Chondrocyte (in vitro differentiated cells): ENCODE measurements at regions not wholly inside any gene's neighbourhood (a gene's known extent, or its start where the extent isn't known, plus 50 kb on each side); places are given as distances from the start of the nearest gene placed in this dataset.
A peak's percentile ranks its signal among the peaks of the same experiment; 100 is the strongest.

Experiments
- DNase-seq: peaks from one replicate; pipeline ENCODE4 v3.0.0; 2021; ENCODE audit warnings: mixed read lengths, low spot score
- H3K27ac Mint-ChIP-seq: one replicate; pipeline ENCODE4 v1.8.0; 2021; ENCODE audit warnings: mild to moderate bottlenecking, moderate library complexity, mixed read lengths; ENCODE audit not compliant: unreplicated experiment
- H3K27me3 Mint-ChIP-seq: 2 replicates; pipeline ENCODE4 v1.8.0; 2021; ENCODE audit warnings: low read depth, mixed read lengths
- H3K36me3 Mint-ChIP-seq: 2 replicates; pipeline ENCODE4 v1.8.0; 2021; ENCODE audit warnings: low read depth, mixed read lengths
- H3K4me1 Mint-ChIP-seq: 2 replicates; pipeline ENCODE4 v1.8.0; 2021; ENCODE audit warnings: low read depth, mild to moderate bottlenecking, mixed read lengths
- H3K4me3 Mint-ChIP-seq: one replicate; pipeline ENCODE4 v1.8.0; 2021; ENCODE audit warnings: mild to moderate bottlenecking, moderate library complexity, mixed read lengths; ENCODE audit not compliant: unreplicated experiment
- H3K9me3 Mint-ChIP-seq: 2 replicates; pipeline ENCODE4 v1.8.0; 2021; ENCODE audit warnings: low read depth, mixed read lengths
- TF ChIP-seq, protein P1 (sequence below): fragments of 200-600 bp; sonication (generic); IDR thresholded peaks from 2 replicates; pipeline ENCODE4 v1.5.0; 2021; ENCODE audit warnings: antibody characterized with exemption, mild to moderate bottlenecking, moderate library complexity

DNA sequence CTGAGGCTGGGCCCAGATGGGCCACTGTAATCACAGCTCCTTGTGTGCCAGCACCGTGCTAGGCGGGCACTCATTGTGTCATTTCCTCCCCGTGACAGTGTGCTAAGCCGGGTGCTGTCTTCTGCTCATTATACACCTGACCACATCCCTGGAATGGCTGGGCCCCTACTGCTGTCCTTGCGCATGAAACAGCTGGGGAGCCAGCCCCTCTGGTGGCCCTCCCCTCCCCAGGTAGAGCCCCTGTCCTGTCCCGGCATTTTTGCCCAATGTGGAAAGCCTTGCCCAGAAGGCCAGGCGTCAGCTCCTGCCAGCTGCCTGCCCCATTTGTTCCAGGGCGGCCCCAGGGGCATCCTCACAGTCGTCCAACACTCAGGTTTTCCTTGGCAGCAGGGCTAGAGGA lies 107.4 kb upstream of the CASZ1 start:
- peaks cover 15% of the 10 kb centered on the region for H3K27me3 Mint-ChIP-seq
- TF ChIP-seq, protein P1, sequence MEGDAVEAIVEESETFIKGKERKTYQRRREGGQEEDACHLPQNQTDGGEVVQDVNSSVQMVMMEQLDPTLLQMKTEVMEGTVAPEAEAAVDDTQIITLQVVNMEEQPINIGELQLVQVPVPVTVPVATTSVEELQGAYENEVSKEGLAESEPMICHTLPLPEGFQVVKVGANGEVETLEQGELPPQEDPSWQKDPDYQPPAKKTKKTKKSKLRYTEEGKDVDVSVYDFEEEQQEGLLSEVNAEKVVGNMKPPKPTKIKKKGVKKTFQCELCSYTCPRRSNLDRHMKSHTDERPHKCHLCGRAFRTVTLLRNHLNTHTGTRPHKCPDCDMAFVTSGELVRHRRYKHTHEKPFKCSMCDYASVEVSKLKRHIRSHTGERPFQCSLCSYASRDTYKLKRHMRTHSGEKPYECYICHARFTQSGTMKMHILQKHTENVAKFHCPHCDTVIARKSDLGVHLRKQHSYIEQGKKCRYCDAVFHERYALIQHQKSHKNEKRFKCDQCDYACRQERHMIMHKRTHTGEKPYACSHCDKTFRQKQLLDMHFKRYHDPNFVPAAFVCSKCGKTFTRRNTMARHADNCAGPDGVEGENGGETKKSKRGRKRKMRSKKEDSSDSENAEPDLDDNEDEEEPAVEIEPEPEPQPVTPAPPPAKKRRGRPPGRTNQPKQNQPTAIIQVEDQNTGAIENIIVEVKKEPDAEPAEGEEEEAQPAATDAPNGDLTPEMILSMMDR = no peak
- peak; percentile 60 for DNase-seq
- H3K36me3 Mint-ChIP-seq = no peaks in the 10 kb centered on the region
- no peak overlapping the region for H3K4me3 Mint-ChIP-seq
- H3K4me1 Mint-ChIP-seq = peaks cover 4% of the 10 kb centered on the region
- H3K27ac Mint-ChIP-seq = no peak overlapping the region
- H3K9me3 Mint-ChIP-seq = no peaks in the 10 kb centered on the region

DNA sequence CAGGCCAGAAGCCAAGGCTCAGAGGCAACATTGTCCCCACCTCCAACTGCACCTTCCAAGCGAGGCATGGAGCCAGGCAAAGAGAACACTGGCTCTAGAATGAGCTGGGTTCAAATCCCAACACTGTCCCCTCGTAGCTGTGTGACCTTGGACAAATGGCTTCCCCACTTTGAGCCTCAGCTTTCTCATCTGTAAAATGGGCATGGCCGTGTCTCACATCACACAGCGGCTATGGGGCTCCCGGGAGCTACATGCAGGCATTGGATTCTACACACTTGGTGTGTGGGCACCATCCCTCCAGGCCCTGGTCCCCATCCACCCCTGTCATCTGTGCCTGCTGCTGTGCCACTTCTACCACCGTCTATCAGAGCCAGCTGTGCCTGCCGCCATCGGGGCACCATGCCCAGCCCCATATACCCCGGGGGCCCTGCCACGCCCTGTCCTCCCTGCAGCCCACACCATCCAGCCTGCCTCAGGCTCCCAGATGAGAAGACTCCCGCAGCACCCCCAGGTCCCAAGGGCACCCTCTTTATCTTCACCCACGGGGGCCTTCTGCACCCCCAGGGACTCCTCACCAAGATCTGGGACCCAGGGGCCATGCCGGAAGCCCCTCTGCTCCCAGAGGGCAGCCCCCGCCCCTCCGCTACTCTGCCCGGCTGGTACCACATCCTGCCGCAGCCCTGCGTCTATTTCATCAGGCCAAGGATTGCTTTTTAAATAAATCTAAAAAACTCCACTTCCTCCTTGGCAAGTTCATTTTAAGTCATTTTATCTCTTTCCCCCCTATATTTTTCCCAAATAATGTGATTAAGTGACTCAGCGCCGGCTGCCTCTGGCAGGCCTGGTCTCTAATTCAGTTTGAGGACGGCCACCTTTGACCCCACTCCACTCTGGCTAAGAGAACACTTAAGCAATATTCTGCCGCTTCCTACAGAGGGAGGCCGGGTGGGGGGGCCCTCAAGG lies 107.8 kb upstream of the TARDBP start:
- TF ChIP-seq, protein P1 = no peak
- Mint-ChIP-seq H3K4me1 (peaks cover 4% of the 10 kb centered on the region), H3K27me3 (peaks cover 15% of the 10 kb centered on the region), H3K9me3 (no peaks in the 10 kb centered on the region), H3K27ac (no peak overlapping the region), H3K36me3 (no peaks in the 10 kb centered on the region), H3K4me3 (no peak overlapping the region)
- peak; percentile 79 for DNase-seq

DNA sequence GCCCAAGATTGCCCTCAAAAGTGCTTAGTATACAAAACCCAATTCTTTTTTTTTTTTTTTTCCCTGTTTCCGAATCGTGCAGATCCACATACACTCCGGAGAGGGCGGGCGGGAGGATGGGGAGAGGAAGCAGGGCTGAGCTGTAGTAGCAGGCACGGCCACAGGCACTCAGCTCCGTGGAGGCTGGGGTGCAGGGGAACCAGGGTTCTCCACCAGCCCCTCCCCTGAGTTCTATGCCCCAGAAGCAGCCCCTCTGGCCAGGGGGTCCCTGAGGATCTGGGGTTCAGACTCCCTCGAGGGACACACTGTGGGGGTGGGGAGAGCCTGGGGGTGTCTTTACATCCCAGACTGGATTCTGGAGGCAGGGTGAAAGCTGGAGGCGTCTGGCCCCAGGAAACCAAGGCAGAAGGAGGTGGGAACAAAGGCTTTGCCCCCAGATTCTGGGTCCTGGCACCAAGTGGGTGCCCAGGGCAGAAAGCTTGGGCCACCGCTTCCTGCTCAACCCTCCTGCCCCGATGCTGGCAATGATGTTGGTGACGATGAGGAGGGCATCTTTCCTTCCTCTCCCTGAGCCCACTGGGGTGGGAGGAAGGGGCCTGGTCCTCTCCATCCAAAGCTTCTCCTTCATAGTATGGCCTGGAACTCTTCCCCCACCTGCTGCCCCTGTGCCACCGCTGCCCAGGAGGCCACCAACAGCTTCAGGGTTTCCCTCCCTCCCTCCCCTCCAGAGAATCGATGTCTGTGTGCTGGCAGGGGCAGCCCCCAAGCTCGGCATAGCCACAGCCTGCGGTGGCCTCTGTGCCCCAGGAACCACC lies 106.4 kb upstream of the TARDBP start:
- Mint-ChIP-seq H3K27ac (no peak overlapping the region), H3K4me3 (no peak overlapping the region), H3K36me3 (no peaks in the 10 kb centered on the region), H3K9me3 (no peaks in the 10 kb centered on the region), H3K27me3 (peaks cover 15% of the 10 kb centered on the region), H3K4me1 (no peaks in the 10 kb centered on the region)
- DNase-seq = peak; percentile 51
- TF ChIP-seq, protein P1 = no peak

DNA sequence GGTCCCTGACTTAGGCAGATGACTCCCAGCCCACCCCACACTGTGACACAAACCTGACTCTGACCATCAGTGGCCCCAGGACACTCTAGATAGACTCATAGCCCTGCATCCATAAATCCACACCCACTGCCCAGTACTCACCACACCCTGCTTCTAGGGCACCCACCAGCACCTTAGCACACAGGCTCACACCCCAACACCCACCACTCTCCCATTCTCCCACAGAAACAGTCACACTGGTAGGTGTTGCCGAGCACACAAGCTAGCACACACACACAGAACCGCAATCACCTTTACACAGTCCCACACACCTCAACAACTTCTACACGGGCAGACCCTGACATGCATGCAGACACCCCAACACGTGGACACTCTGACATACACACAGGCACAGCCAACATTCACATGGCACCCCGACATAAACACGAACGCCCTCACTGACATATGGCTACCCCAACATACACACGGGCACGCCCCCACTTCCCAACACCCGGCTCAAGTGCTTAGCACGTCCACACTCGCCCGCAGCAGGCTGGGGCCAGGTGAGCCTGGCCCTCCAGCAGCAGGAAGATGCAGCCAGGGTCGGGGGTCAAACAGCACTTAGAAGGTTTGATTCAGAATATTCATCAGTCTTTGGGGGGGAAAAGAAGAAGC lies 105.5 kb upstream of the TARDBP start:
- peak; percentile 68 for DNase-seq
- no peak overlapping the region for H3K27ac Mint-ChIP-seq
- H3K4me1 Mint-ChIP-seq = no peaks in the 10 kb centered on the region
- TF ChIP-seq, protein P1 = no peak
- no peak overlapping the region for H3K4me3 Mint-ChIP-seq
- H3K27me3 Mint-ChIP-seq = peaks cover 15% of the 10 kb centered on the region
- H3K36me3 Mint-ChIP-seq = no peaks in the 10 kb centered on the region
- H3K9me3 Mint-ChIP-seq = no peaks in the 10 kb centered on the region

DNA sequence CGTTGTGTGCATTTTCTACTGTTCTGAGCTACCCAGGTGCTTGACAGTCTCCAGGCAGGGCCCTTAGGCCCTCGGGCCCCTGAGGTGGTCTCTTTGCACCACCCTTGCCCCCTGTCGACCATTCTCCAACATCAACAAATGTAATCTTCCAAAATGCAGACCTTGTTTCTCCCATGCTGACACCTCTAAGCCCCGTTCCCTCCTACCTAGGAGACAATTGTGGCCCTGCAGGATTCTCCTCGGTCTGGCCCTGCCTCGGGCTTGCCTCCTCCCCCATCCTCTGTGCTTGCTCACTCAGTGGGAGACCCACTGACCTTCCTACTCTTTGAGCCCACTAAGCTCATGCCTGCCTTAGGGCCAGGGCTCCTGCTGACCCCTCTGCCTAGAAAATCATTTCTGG lies 104.2 kb upstream of the TARDBP start:
- TF ChIP-seq, protein P1 = no peak
- H3K36me3 Mint-ChIP-seq = peaks cover 3% of the 10 kb centered on the region
- no peak overlapping the region for H3K27ac Mint-ChIP-seq
- no peak overlapping the region for H3K4me3 Mint-ChIP-seq
- H3K4me1 Mint-ChIP-seq = no peaks in the 10 kb centered on the region
- DNase-seq = peak; percentile 27
- H3K9me3 Mint-ChIP-seq = no peaks in the 10 kb centered on the region
- H3K27me3 Mint-ChIP-seq = peaks cover 16% of the 10 kb centered on the region
